ENCODE measurements at regions not wholly inside any gene's neighbourhood (a gene's known extent, or its start where the extent isn't known, plus 50 kb on each side); places are given as distances from the start of the nearest gene placed in this dataset.

DNA sequence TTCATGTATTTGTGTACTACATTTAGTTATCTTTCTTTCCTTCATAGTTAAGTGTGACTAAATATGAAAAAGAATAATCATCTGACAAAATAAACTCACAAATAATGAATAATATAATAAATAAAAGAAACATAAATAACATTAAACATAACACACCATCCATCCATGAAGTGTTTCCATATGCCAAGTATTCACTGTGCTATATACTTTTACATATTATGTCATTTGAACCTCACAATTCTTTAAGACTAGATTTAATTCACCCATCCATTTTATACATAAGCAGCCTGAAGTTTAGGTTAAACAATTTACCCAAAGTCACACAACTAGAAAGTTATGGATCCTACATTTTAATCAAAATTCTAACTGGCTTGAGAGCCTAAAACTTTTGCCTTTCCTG is 549.4 kb upstream of the HS3ST5 start:
- Histone ChIP-seq H3K4me3 (no peak overlapping the region), H3K27me3 (replicated peaks in 1 of 2; ENCODE audit: control insufficient read depth in 2 of 2, insufficient read depth in 2 of 2, low read length in 1 of 2) (no peaks in the 10 kb centered on the region), H3K27ac (ENCODE audit: control insufficient read depth, insufficient read depth) (no peak overlapping the region), H3K9ac (ENCODE audit: control insufficient read depth, insufficient read depth, low read length) (no peak overlapping the region), H4K20me1 (ENCODE audit: control insufficient read depth, insufficient read depth) (no peaks in the 10 kb centered on the region), H3K4me2 (ENCODE audit: control insufficient read depth, insufficient read depth) (no peak overlapping the region), H3K4me1 (ENCODE audit: control insufficient read depth, insufficient read depth, low read length) (no peaks in the 10 kb centered on the region), H2AFZ (ENCODE audit: control insufficient read depth, low read depth, low read length) (no peak overlapping the region), H3K9me3 (replicated peaks; ENCODE audit: control insufficient read depth, insufficient read depth, low read length) (no peaks in the 10 kb centered on the region), H3K36me3 (ENCODE audit: control insufficient read depth in 2 of 2, insufficient read depth in 2 of 2, low read length in 1 of 2) (no peaks in the 10 kb centered on the region), H3K79me2 (ENCODE audit: control insufficient read depth, insufficient read depth, low read length) (no peaks in the 10 kb centered on the region)
- ChIA-PET RAD21 (ENCODE audit: unreplicated experiment) (no interaction called here), CTCF (no interaction called here), SMC1A (ENCODE audit: uncharacterized antibody, unreplicated experiment) (no interaction called here), POLR2A (no interaction called here)
- intact Hi-C loops (cut with micrococcal nuclease; ENCODE audit: unreplicated experiment), result no loop called here
- in situ Hi-C loops (cut with MboI), result no loop called here
- ATAC-seq, result no peak
- no peak for DNase-seq (ENCODE audit: low read depth, low spot score)
- FAIRE-seq, result no peak
- no peak for TF ChIP-seq MEF2A (IDR thresholded peaks at IDR 0.05; ENCODE audit: insufficient read depth, low read depth, low read length)
- TF ChIP-seq, protein P1, sequence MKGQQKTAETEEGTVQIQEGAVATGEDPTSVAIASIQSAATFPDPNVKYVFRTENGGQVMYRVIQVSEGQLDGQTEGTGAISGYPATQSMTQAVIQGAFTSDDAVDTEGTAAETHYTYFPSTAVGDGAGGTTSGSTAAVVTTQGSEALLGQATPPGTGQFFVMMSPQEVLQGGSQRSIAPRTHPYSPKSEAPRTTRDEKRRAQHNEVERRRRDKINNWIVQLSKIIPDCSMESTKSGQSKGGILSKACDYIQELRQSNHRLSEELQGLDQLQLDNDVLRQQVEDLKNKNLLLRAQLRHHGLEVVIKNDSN (IDR thresholded peaks at IDR 0.05; ENCODE audit: borderline replicate concordance, extremely low read length, insufficient read depth, low read depth, low read length), result no peak
- TF ChIP-seq, protein P2, sequence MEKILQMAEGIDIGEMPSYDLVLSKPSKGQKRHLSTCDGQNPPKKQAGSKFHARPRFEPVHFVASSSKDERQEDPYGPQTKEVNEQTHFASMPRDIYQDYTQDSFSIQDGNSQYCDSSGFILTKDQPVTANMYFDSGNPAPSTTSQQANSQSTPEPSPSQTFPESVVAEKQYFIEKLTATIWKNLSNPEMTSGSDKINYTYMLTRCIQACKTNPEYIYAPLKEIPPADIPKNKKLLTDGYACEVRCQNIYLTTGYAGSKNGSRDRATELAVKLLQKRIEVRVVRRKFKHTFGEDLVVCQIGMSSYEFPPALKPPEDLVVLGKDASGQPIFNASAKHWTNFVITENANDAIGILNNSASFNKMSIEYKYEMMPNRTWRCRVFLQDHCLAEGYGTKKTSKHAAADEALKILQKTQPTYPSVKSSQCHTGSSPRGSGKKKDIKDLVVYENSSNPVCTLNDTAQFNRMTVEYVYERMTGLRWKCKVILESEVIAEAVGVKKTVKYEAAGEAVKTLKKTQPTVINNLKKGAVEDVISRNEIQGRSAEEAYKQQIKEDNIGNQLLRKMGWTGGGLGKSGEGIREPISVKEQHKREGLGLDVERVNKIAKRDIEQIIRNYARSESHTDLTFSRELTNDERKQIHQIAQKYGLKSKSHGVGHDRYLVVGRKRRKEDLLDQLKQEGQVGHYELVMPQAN (conservative IDR thresholded peaks at IDR 0.05), result no peak
- TF ChIP-seq NBN (IDR thresholded peaks at IDR 0.05), result no peak
- TF ChIP-seq SIN3A (IDR thresholded peaks at IDR 0.05; ENCODE audit: low read depth, low read length), result no peak
- no peak for TF ChIP-seq HDAC2 (IDR thresholded peaks at IDR 0.05)
- TF ChIP-seq SREBF2 (IDR thresholded peaks at IDR 0.05; ENCODE audit: low read length), result no peak
- no peak for TF ChIP-seq MXI1 (IDR thresholded peaks at IDR 0.05; ENCODE audit: low read depth, low read length)
- no peak for TF ChIP-seq FOXM1 (IDR thresholded peaks at IDR 0.05; ENCODE audit: low read depth, low read length)
- no peak for TF ChIP-seq PAX8 (IDR thresholded peaks at IDR 0.05)
- no peak for TF ChIP-seq NR2F1 (conservative IDR thresholded peaks at IDR 0.05)
- TF ChIP-seq IKZF1 (conservative IDR thresholded peaks at IDR 0.05), result no peak
- TF ChIP-seq NRF1 (conservative IDR thresholded peaks at IDR 0.05; ENCODE audit: low read depth, low read length), result no peak
- no peak for TF ChIP-seq FOS (IDR thresholded peaks at IDR 0.05; ENCODE audit: borderline replicate concordance, extremely low read depth, insufficient read length)
- no TSS peak for BruUV-seq (replicated peaks)
